HG02885 (cell line): ENCODE measurements at regions not wholly inside any gene's neighbourhood (a gene's known extent, or its start where the extent isn't known, plus 50 kb on each side); places are given as distances from the start of the nearest gene placed in this dataset.
A peak's percentile ranks its signal among the peaks of the same experiment; 100 is the strongest.
"Not testable (repeated sequence)": the region's sequence is repeated elsewhere in the genome, so short reads cannot be mapped to it uniquely, and the experiment has no call there.

Source experiments
- ATAC-seq: cut with Tn5 transposase; IDR thresholded peaks from one replicate; pipeline ENCODE4 v1.9.1; 2021; ENCODE audit warnings: mild to moderate bottlenecking; ENCODE audit not compliant: unreplicated experiment, poor library complexity

GRCh38 chr9:752681-753200, 88.8 kb upstream of the DMRT1 start:
- no peak for ATAC-seq

GRCh38 chr9:753734-754133, 87.8 kb upstream of the DMRT1 start:
- ATAC-seq, result not testable (repeated sequence)

GRCh38 chr9:754150-754931, 87.2 kb upstream of the DMRT1 start:
- no peak for ATAC-seq

- ATAC-seq, result peak; percentile 66
Observed at GRCh38 chr9:755454-756381, 85.8 kb upstream of the DMRT1 start.

GRCh38 chr9:757246-757881, 84.1 kb upstream of the DMRT1 start:
- ATAC-seq, result no peak

- ATAC-seq, result no peak
Observed at GRCh38 chr9:758146-758545, 83.4 kb upstream of the DMRT1 start.

- ATAC-seq, result no peak
Observed at GRCh38 chr9:759541-759940, 82.0 kb upstream of the DMRT1 start.

GRCh38 chr9:759983-760736, 81.3 kb upstream of the DMRT1 start:
- no peak for ATAC-seq

GRCh38 chr9:761176-761792, 80.2 kb upstream of the DMRT1 start:
- ATAC-seq, result no peak

- no peak for ATAC-seq
Observed at GRCh38 chr9:761793-762560, 79.5 kb upstream of the DMRT1 start.

- no peak for ATAC-seq
Observed at GRCh38 chr9:763692-764091, 77.8 kb upstream of the DMRT1 start.

GRCh38 chr9:764105-764524, 77.4 kb upstream of the DMRT1 start:
- no peak for ATAC-seq

- no peak for ATAC-seq
Observed at GRCh38 chr9:764986-765385, 76.5 kb upstream of the DMRT1 start.

GRCh38 chr9:767061-767561, 74.4 kb upstream of the DMRT1 start:
- ATAC-seq, result not testable (repeated sequence)

- no peak for ATAC-seq
Observed at GRCh38 chr9:776086-776485, 65.4 kb upstream of the DMRT1 start.

GRCh38 chr9:777978-778377, 63.5 kb upstream of the DMRT1 start:
- no peak for ATAC-seq

GRCh38 chr9:784202-784601, 57.3 kb upstream of the DMRT1 start:
- no peak for ATAC-seq

- no peak for ATAC-seq
Observed at GRCh38 chr9:784916-785315, 56.6 kb upstream of the DMRT1 start.

GRCh38 chr9:785997-786396, 55.5 kb upstream of the DMRT1 start:
- no peak for ATAC-seq
